Suprapubic skin (tissue), 3 donors: ENCODE measurements at regions not wholly inside any gene's neighbourhood (a gene's known extent, or its start where the extent isn't known, plus 50 kb on each side); places are given as distances from the start of the nearest gene placed in this dataset.

ENCODE experiments used
- CTCF ChIP-seq, 2 donors: fragments of 200-600 bp in 1 of 2; fragments of 450-650 bp in 1 of 2; sonication (generic) in 1 of 2; IDR thresholded peaks; one replicate each; pipeline ENCODE4 v1.5.1; 2016 to 2019; ENCODE audit warnings: antibody characterized with exemption in 2 of 2, mild to moderate bottlenecking in 1 of 2, moderate library complexity in 1 of 2
- EP300 ChIP-seq: sonication (generic); formaldehyde crosslinking; IDR thresholded peaks from one replicate; pipeline ENCODE4 v1.6.1; 2017; ENCODE audit warnings: antibody characterized with exemption

- TF ChIP-seq CTCF (IDR thresholded peaks at IDR 0.05), result no peak
- no peak for TF ChIP-seq EP300
Observed at GRCh38 chr4:28845158-28845557, 1875.0 kb upstream of the PCDH7 start.
